Activated CD4-positive, alpha-beta memory T cell treated with anti-CD3 and anti-CD28 coated beads, Interleukin-2, amount 10 ng/mL, durations not matched to agents 7 days and 5 days (primary cell): ENCODE measurements at regions not wholly inside any gene's neighbourhood (a gene's known extent, or its start where the extent isn't known, plus 50 kb on each side); places are given as distances from the start of the nearest gene placed in this dataset.

Experiments used
- CTCF ChIA-PET: fragments of 350-600 bp; sonication (Branson Sonifier 250); formaldehyde crosslinking; loops from one replicate; lab custom pipeline; 2021; ENCODE audit warnings: antibody characterized with exemption, inconsistent platforms; lab: Charles Lee
- POLR2A ChIA-PET: fragments of 350-600 bp; sonication (Branson Sonifier 250); formaldehyde crosslinking; loops from one replicate; lab custom pipeline; 2021; ENCODE audit warnings: antibody characterized with exemption; lab: Charles Lee
- DNase-seq: peaks from one replicate; pipeline ENCODE4 v3.0.0-alpha.2; 2020
- H3K27ac Mint-ChIP-seq: one replicate; pipeline ENCODE4 v1.8.0; 2021; ENCODE audit warnings: mild to moderate bottlenecking, mixed read lengths
- H3K27me3 Mint-ChIP-seq: one replicate; pipeline ENCODE4 v1.8.0; 2021; ENCODE audit warnings: mixed read lengths
- H3K36me3 Mint-ChIP-seq: one replicate; pipeline ENCODE4 v1.8.0; 2021; ENCODE audit warnings: low read depth, mixed read lengths
- H3K4me1 Mint-ChIP-seq: one replicate; pipeline ENCODE4 v1.8.0; 2021; ENCODE audit warnings: mixed read lengths
- H3K4me3 Mint-ChIP-seq: one replicate; pipeline ENCODE4 v1.8.0; 2021; ENCODE audit warnings: mild to moderate bottlenecking, mixed read lengths
- H3K9me3 Mint-ChIP-seq: one replicate; pipeline ENCODE4 v1.8.0; 2021; ENCODE audit warnings: mixed read lengths

DNA sequence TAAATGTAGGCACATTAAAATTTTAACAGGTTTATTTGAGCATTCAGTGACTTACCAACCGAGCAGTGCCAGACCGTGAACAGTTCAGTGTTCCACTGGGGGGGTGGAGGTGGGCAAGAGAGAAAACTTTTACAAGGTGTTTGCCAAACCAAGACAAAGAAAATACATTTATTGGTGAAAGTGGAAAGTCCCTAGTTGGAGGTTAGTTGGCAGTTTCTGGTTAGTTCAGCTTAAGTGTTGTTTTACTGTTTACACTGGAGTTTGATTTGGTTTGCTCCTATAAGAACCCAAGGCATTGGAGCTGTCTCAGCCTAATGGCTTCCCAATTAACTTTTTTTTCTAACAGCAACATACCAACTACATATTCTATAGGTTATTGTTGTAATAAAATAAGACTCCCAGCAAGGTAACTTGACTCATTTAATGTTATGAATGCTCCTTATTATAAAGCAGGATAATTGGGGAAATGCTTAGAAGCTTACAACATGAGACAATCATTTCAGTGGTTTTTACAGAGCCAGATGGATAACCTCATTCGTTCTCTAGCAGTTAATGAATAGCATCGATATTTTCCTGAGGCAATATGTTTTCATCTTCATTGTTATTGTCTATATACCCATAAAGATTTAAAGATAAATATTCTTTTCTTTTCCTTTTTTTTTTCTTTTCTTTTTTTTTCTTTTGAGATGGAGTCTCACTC, 115.8 kb downstream of the ETNK1 start:
- peaks cover 4% of the 10 kb centered on the region for H3K27me3 Mint-ChIP-seq
- H3K4me3 Mint-ChIP-seq = no peak overlapping the region
- ChIA-PET POLR2A (no interaction called here), CTCF (no interaction called here)
- H3K27ac Mint-ChIP-seq = no peak overlapping the region
- no peaks in the 10 kb centered on the region for H3K36me3 Mint-ChIP-seq
- no peaks in the 10 kb centered on the region for H3K4me1 Mint-ChIP-seq
- H3K9me3 Mint-ChIP-seq = no peaks in the 10 kb centered on the region
- no peak for DNase-seq

DNA sequence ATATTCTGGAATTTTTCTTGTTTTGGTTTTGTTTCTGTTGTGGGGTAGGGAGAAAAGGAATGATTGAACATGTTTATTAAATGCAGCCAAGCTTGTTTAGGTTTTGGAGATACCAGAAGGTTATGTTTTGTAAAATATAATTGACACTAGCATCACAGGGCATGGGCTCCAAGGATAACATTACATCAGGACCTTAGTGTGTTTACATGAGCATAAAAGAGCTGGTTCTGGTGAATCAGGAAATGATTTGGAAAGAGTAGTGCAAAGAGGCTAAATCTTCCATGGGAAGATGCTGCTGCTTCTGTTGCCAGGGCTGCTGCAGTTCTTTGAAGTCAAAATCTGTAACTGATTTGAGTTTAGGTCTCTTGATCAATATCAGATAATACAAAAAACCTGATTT, 118.7 kb downstream of the ETNK1 start:
- Mint-ChIP-seq H3K27me3 (peaks cover 2% of the 10 kb centered on the region), H3K9me3 (no peaks in the 10 kb centered on the region), H3K36me3 (no peaks in the 10 kb centered on the region), H3K4me1 (no peaks in the 10 kb centered on the region), H3K4me3 (no peak overlapping the region), H3K27ac (no peak overlapping the region)
- DNase-seq = no peak
- ChIA-PET CTCF (no interaction called here), POLR2A (no interaction called here)

DNA sequence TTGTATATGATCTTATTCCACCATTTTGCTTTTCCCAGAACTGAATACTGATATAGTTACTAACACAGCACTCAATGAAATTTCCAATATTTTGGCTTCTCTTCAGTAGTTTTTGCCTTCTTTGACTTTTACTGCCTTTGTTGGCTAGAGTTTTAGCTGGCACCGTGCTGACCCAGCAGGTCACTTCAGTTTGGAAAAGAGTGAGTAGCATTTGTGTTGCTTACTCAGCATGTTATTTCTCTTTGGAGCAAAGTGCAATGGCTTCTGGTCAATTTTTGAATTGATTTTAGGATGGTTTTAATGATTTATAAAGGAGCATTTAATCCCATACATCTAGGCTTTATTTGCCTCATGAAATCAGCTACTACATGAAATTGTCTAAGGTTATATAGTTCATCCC, 119.2 kb downstream of the ETNK1 start:
- no peak for DNase-seq
- H3K36me3 Mint-ChIP-seq = no peaks in the 10 kb centered on the region
- ChIA-PET POLR2A (no interaction called here), CTCF (no interaction called here)
- no peaks in the 10 kb centered on the region for H3K27me3 Mint-ChIP-seq
- H3K27ac Mint-ChIP-seq = no peak overlapping the region
- no peaks in the 10 kb centered on the region for H3K9me3 Mint-ChIP-seq
- no peak overlapping the region for H3K4me3 Mint-ChIP-seq
- no peaks in the 10 kb centered on the region for H3K4me1 Mint-ChIP-seq

- Mint-ChIP-seq H3K4me3 (no peak overlapping the region), H3K27me3 (no peaks in the 10 kb centered on the region), H3K9me3 (no peaks in the 10 kb centered on the region), H3K27ac (no peak overlapping the region), H3K36me3 (no peaks in the 10 kb centered on the region), H3K4me1 (no peaks in the 10 kb centered on the region)
- DNase-seq = no peak
- ChIA-PET CTCF (no interaction called here), POLR2A (no interaction called here)
Measured at GRCh38 chr12:22746720-22747119, 121.7 kb downstream of the ETNK1 start.

DNA sequence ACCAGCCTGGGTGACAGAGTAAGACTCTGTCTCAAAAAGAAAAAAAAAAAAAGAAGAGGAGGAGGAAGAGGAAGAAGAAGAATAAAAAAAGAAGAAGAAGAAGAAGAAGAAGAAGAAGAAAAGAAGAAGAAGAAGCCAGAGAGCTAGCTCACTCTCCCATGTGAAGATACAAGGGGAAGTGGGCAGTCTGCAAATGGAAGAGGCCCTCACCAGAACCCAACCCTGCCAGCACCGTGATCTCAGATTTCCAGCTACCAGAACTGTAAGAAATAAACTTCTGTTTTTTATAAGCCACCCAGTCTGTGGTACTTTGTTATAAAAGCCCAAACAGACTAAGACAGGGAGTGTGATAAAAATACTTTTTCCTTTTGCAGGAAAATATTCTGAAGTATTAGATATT, 130.7 kb downstream of the ETNK1 start:
- no peak for DNase-seq
- CTCF ChIA-PET = no interaction called here
- no peak overlapping the region for H3K27ac Mint-ChIP-seq
- H3K27me3 Mint-ChIP-seq = no peaks in the 10 kb centered on the region
- no peaks in the 10 kb centered on the region for H3K4me1 Mint-ChIP-seq
- H3K36me3 Mint-ChIP-seq = no peaks in the 10 kb centered on the region
- no peaks in the 10 kb centered on the region for H3K9me3 Mint-ChIP-seq
- H3K4me3 Mint-ChIP-seq = no peak overlapping the region
- POLR2A ChIA-PET = no interaction called here

DNA sequence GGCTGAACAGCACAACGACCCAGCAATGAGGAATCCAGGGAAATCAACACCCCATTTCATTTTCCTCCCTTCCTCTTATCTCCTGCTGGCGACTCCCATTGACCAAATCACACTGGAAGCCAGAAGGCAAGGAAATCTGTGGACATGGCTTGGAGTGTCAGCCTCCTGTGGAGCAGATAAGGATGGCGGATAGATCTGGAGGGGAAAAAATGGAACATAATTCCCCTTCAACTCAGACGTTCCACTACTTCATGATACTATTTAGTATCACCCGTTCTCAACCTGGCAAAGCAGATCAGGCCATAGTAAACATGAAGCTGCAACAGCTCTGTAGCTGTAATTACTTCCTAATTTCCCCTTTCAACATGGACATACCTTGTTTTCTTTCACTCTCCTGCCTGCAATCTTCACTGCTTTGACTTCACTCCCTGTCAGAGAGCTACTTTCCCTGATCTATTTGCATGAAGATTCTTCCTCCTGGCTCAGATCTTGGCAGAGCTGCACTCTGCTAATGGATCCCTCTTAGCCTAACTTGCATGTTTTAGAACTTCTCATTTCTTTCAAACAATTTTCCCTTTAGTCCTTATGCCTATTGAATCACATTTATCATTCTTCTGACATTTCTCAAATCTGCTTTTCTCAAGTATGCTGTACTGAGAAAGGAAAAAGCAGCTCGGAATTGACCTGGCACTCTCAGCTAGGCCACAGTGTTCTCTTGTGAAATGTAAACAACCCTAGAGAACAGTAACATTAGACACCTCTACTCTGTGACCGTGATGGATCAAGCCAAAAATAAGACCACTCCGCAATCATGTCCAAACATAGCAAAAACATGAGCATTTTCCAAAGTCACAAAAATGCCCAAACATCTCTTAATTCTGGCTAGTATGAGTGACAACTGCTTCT, 135.1 kb downstream of the ETNK1 start:
- H3K27me3 Mint-ChIP-seq = no peaks in the 10 kb centered on the region
- no peaks in the 10 kb centered on the region for H3K4me1 Mint-ChIP-seq
- H3K36me3 Mint-ChIP-seq = no peaks in the 10 kb centered on the region
- H3K9me3 Mint-ChIP-seq = no peaks in the 10 kb centered on the region
- H3K27ac Mint-ChIP-seq = no peak overlapping the region
- DNase-seq = no peak
- ChIA-PET CTCF (no interaction called here), POLR2A (no interaction called here)
- H3K4me3 Mint-ChIP-seq = no peak overlapping the region

GRCh38 chr12:22765421-22766130, 140.6 kb downstream of the ETNK1 start:
- no peak overlapping the region for H3K4me3 Mint-ChIP-seq
- no peaks in the 10 kb centered on the region for H3K36me3 Mint-ChIP-seq
- no peak overlapping the region for H3K27ac Mint-ChIP-seq
- no peaks in the 10 kb centered on the region for H3K9me3 Mint-ChIP-seq
- H3K27me3 Mint-ChIP-seq = no peaks in the 10 kb centered on the region
- ChIA-PET POLR2A (no interaction called here), CTCF (no interaction called here)
- DNase-seq = no peak
- H3K4me1 Mint-ChIP-seq = no peaks in the 10 kb centered on the region

DNA sequence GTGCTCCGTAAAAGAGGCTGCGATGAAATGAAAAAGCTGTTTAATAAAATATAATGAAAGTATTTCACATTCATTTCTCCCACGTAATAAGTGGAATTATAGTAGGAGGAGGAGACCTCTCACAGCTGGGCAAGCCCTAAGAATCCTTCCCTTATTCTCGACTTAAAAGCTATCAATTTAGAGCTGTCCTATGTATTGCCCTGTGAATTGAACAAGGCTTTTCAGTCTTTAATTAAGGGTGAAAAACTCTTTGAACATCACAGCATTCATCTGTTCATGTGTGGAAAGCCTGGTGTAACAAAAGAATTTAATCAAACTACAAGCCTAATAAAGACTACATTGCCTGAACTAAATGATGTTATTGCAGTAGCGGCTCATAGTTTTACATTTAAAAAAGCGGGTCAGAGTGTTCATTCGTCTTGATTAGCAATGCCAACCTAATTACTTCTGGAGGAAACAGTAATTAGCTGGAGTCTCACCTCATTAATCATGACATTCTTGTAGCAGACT, 142.0 kb downstream of the ETNK1 start:
- H3K4me1 Mint-ChIP-seq = no peaks in the 10 kb centered on the region
- no peak overlapping the region for H3K27ac Mint-ChIP-seq
- H3K36me3 Mint-ChIP-seq = no peaks in the 10 kb centered on the region
- no peak for DNase-seq
- peaks cover 1% of the 10 kb centered on the region for H3K27me3 Mint-ChIP-seq
- H3K9me3 Mint-ChIP-seq = no peaks in the 10 kb centered on the region
- ChIA-PET POLR2A (no interaction called here), CTCF (no interaction called here)
- no peak overlapping the region for H3K4me3 Mint-ChIP-seq

DNA sequence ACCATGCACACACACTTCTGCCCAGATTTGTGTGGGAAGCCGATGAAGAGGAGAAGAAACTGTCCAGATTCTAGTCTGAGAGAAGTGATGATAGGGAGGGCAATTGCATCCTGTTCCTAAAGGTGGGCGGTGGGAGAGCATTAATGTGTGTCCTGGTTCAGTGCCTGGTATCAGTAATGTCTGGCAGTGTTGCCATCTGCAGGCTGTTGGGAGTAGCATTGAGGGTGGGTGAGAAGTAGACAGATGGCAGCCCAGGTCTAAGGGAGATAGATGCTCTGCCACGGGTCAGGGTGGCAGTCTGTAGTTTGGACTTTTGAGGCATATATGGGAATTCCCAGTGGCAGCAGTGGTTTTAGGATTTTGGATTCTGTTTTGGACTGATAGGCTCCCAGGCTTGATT, 156.4 kb downstream of the ETNK1 start:
- no peaks in the 10 kb centered on the region for H3K9me3 Mint-ChIP-seq
- H3K4me1 Mint-ChIP-seq = no peaks in the 10 kb centered on the region
- H3K36me3 Mint-ChIP-seq = no peaks in the 10 kb centered on the region
- CTCF ChIA-PET = no interaction called here
- POLR2A ChIA-PET = no interaction called here
- H3K27ac Mint-ChIP-seq = no peak overlapping the region
- peaks cover under 1% of the 10 kb centered on the region for H3K27me3 Mint-ChIP-seq
- no peak overlapping the region for H3K4me3 Mint-ChIP-seq
- DNase-seq = no peak

DNA sequence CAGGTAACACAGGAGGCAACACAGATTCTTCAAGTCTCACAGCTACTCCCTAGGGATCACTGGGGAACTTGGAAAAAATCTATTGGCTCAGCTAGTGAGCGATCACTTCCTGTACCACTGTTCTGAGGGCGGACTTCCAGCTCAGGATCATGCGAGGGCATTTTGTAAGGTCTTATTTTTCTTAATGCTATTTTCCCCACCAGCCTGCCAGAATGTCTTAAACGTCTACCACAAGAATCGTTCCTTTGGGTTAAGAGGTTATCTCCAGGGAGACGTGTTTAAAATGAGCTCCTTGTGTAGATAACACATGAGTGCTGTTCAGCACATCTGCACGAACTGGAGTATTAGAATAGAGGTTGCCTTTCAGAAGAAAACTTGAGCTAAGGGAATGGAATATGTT, 162.6 kb downstream of the ETNK1 start:
- H3K9me3 Mint-ChIP-seq = no peaks in the 10 kb centered on the region
- ChIA-PET POLR2A (no interaction called here), CTCF (no interaction called here)
- no peak overlapping the region for H3K27ac Mint-ChIP-seq
- no peaks in the 10 kb centered on the region for H3K4me1 Mint-ChIP-seq
- no peak for DNase-seq
- no peaks in the 10 kb centered on the region for H3K36me3 Mint-ChIP-seq
- H3K4me3 Mint-ChIP-seq = no peak overlapping the region
- peaks cover 2% of the 10 kb centered on the region for H3K27me3 Mint-ChIP-seq

GRCh38 chr12:22788913-22789312, 163.9 kb downstream of the ETNK1 start:
- H3K27me3 Mint-ChIP-seq = peaks cover 2% of the 10 kb centered on the region
- H3K27ac Mint-ChIP-seq = no peak overlapping the region
- H3K36me3 Mint-ChIP-seq = no peaks in the 10 kb centered on the region
- POLR2A ChIA-PET = no interaction called here
- no peaks in the 10 kb centered on the region for H3K4me1 Mint-ChIP-seq
- H3K9me3 Mint-ChIP-seq = no peaks in the 10 kb centered on the region
- no peak overlapping the region for H3K4me3 Mint-ChIP-seq
- no peak for DNase-seq
- CTCF ChIA-PET = interaction anchor here (0.7 kb wide), 1 partner anchor 67 kb away, joined by 3 read pairs; no protein-coding TSS in a partner anchor

DNA sequence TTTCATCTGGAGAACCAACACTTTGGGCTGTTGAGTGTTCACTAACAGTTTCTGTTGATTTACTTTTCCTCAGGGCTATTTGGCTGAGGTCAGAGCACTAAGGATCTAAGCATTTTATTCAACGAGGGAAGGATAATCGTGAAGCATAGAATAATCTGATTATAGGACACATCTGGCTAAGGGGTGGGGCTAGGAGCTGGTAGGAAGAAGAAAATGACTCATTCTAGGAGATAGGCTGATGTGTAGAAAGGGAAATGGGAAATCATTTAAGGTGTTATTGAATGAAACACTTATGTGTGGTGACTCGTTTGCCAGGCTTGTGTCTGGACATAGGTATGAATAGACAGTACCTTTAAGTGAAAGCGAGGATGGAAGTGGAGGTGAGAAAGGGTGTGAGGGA, 167.2 kb downstream of the ETNK1 start:
- peaks cover 2% of the 10 kb centered on the region for H3K27me3 Mint-ChIP-seq
- H3K4me3 Mint-ChIP-seq = no peak overlapping the region
- no peaks in the 10 kb centered on the region for H3K36me3 Mint-ChIP-seq
- DNase-seq = no peak
- H3K27ac Mint-ChIP-seq = no peak overlapping the region
- POLR2A ChIA-PET = interaction anchor here (0.6 kb wide), 1 partner anchor 35 kb away, joined by 3 read pairs; no protein-coding TSS in a partner anchor
- no peaks in the 10 kb centered on the region for H3K9me3 Mint-ChIP-seq
- H3K4me1 Mint-ChIP-seq = no peaks in the 10 kb centered on the region
- CTCF ChIA-PET = no interaction called here

DNA sequence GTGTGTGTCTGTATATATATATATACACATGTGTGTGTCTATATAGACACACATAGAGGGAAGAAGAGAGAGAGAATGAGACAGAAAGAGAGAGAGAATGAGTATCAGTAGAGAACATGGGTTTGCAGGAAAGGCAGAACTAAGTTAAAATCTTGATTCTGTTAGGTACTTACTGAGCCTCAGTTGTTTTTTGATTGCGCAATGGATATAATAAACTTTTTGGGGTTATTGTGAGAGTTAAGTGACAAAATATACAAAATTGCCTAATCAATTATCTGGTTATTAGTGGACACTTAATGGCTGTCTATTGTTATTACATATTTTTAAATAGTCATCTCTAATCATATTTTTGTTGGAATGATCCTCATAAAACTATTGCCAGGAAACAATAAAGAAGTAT, 169.0 kb downstream of the ETNK1 start:
- no peak for DNase-seq
- ChIA-PET POLR2A (no interaction called here), CTCF (no interaction called here)
- no peaks in the 10 kb centered on the region for H3K9me3 Mint-ChIP-seq
- H3K27me3 Mint-ChIP-seq = no peaks in the 10 kb centered on the region
- H3K36me3 Mint-ChIP-seq = no peaks in the 10 kb centered on the region
- no peak overlapping the region for H3K4me3 Mint-ChIP-seq
- H3K27ac Mint-ChIP-seq = no peak overlapping the region
- H3K4me1 Mint-ChIP-seq = no peaks in the 10 kb centered on the region
